A673 (cell line): ENCODE measurements at regions not wholly inside any gene's neighbourhood (a gene's known extent, or its start where the extent isn't known, plus 50 kb on each side); places are given as distances from the start of the nearest gene placed in this dataset.

Experiments
- BruUV-seq: library from RNA; stranded (reverse); fragments of 400-500 nt; replicated peaks from 2 replicates; lab custom pipeline; 2021; lab: Mats Ljungman, UMichigan
- CTCF ChIA-PET: fragments of 300-600 bp; sonication (Branson Sonifier 250); formaldehyde crosslinking; loops from one replicate; lab custom pipeline; 2022; ENCODE audit warnings: antibody characterized with exemption; lab: Charles Lee
- POLR2A ChIA-PET: fragments of 300-600 bp; sonication (Branson Sonifier 250); formaldehyde crosslinking; loops from one replicate; lab custom pipeline; 2022; ENCODE audit warnings: antibody characterized with exemption; ENCODE audit not compliant: low non-redundant PET; lab: Charles Lee
- DNase-seq: peaks from one replicate; pipeline ENCODE4 v3.0.0-alpha.2; 2015; ENCODE audit warnings: low spot score
- H3K27ac ChIP-seq: fragments of 200-600 bp; sonication (generic); 2 replicates; pipeline ENCODE4 v1.5.1; 2016; ENCODE audit warnings: mixed run types, low read depth, mild to moderate bottlenecking, mixed read lengths, antibody characterized with exemption, low read length; ENCODE audit not compliant: poor library complexity, severe bottlenecking
- H3K27me3 ChIP-seq: fragments of 200-600 bp; sonication (generic); replicated peaks from 2 replicates; pipeline ENCODE4 v1.6.1; 2017; ENCODE audit warnings: mixed run types, low read depth, mild to moderate bottlenecking, mixed read lengths, antibody characterized with exemption, low read length; ENCODE audit not compliant: insufficient read depth, poor library complexity
- H3K36me3 ChIP-seq: fragments of 200-600 bp; sonication (generic); 2 replicates; pipeline ENCODE4 v1.6.1; 2016; ENCODE audit warnings: mixed run types, mild to moderate bottlenecking, mixed read lengths, antibody characterized with exemption, low read length; ENCODE audit not compliant: insufficient read depth, poor library complexity, severe bottlenecking
- H3K4me1 ChIP-seq: fragments of 200-600 bp; sonication (generic); 2 replicates; pipeline ENCODE4 v1.6.1; 2017; ENCODE audit warnings: mixed run types, mild to moderate bottlenecking, mixed read lengths, antibody characterized with exemption, low read length; ENCODE audit not compliant: insufficient read depth, poor library complexity, severe bottlenecking
- H3K4me3 ChIP-seq: fragments of 200-600 bp; sonication (generic); 2 replicates; pipeline ENCODE4 v1.5.1; 2016; ENCODE audit warnings: low read depth, mixed run types, mild to moderate bottlenecking, mixed read lengths, low read length; ENCODE audit not compliant: poor library complexity, severe bottlenecking
- H3K9me3 ChIP-seq: fragments of 200-600 bp; sonication (generic); 2 replicates; pipeline ENCODE4 v1.6.1; 2016; ENCODE audit warnings: mixed run types, low read depth, mild to moderate bottlenecking, mixed read lengths, antibody characterized with exemption, low read length; ENCODE audit not compliant: poor library complexity, severe bottlenecking
- EZH2 ChIP-seq: fragments of 200-600 bp; sonication (generic); IDR thresholded peaks from 2 replicates; pipeline ENCODE4 v1.6.1; 2017; ENCODE audit warnings: borderline replicate concordance, low read depth, mild to moderate bottlenecking, mixed read lengths, antibody characterized with exemption, low read length; ENCODE audit not compliant: poor library complexity, severe bottlenecking
- intact Hi-C: fragments of 100-400 bp; cut with micrococcal nuclease; formaldehyde crosslinking; loops from one replicate; pipeline ENCODE4 v1.10.0; 2022; ENCODE audit not compliant: unreplicated experiment
- TF ChIP-seq, protein P1 (sequence below): fragments of 300-800, 200-600 bp; sonication (generic); conservative IDR thresholded peaks from 2 replicates; pipeline ENCODE4 v1.5.1; 2017; ENCODE audit warnings: low read depth, mild to moderate bottlenecking, antibody characterized with exemption, low read length, moderate library complexity, mixed read lengths

DNA sequence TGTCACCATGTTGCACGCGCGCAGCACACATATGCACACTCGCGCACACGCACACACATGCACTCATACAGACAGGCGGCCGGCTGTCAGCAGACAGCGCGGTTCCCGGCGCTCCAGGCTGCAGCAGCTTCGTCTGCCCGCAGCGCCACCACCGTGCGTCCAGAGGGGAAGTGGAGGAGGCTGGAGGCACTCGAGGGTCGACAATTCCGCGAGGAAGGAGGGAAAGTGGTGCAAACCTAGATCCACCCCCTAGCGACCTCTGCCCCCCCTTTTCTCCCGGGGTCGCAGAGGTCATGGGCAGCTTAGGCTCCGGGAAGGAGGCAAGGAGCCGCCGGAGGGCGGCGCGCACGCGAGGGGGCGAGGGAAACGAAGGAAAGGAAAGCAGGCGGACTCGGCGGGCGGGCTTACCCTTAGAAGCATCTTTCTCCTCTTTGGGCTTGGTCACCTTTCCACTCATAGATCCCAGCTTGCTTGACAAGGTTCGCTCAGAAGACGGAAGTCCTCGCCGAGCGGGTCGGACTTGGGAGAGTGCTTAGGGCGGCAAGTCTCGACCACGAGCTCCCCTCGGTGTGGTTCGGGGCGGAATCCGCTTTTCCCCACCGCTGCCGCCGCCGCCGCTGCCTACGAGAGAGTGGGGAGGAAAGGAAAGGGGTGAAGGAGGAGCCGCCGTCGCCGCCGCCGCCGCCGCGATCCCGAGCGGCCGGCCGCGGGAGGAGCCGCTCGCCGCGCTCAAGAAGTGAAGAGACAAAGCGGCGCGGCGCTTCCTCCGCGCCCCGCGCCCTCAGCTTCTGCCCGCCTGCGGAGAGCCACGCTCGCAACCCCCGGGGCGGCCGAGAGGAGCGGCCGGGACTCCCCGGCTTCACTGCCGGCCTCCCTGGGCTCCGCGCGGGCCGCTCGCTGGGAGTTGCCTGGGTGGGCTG lies 326.6 kb upstream of the F9 start:
- intact Hi-C loops, result loop anchor here (5.0 kb wide), 5 partner anchors 122 to 427 kb away; no protein-coding TSS in a partner anchor
- CTCF ChIA-PET, result no interaction called here
- peak overlapping the region; percentile 84 for H3K27ac ChIP-seq
- H3K9me3 ChIP-seq, result no peaks in the 10 kb centered on the region
- BruUV-seq, result no TSS peak
- peak; percentile 61 for DNase-seq
- H3K4me3 ChIP-seq, result peak overlapping the region; percentile 64
- no peaks in the 10 kb centered on the region for H3K4me1 ChIP-seq
- TF ChIP-seq EZH2, result no peak
- TF ChIP-seq, protein P1, sequence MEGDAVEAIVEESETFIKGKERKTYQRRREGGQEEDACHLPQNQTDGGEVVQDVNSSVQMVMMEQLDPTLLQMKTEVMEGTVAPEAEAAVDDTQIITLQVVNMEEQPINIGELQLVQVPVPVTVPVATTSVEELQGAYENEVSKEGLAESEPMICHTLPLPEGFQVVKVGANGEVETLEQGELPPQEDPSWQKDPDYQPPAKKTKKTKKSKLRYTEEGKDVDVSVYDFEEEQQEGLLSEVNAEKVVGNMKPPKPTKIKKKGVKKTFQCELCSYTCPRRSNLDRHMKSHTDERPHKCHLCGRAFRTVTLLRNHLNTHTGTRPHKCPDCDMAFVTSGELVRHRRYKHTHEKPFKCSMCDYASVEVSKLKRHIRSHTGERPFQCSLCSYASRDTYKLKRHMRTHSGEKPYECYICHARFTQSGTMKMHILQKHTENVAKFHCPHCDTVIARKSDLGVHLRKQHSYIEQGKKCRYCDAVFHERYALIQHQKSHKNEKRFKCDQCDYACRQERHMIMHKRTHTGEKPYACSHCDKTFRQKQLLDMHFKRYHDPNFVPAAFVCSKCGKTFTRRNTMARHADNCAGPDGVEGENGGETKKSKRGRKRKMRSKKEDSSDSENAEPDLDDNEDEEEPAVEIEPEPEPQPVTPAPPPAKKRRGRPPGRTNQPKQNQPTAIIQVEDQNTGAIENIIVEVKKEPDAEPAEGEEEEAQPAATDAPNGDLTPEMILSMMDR, result peak; percentile 39; the same call in 1 of the 2 replicates
- no peaks in the 10 kb centered on the region for H3K27me3 ChIP-seq
- no peaks in the 10 kb centered on the region for H3K36me3 ChIP-seq
- POLR2A ChIA-PET, result no interaction called here

DNA sequence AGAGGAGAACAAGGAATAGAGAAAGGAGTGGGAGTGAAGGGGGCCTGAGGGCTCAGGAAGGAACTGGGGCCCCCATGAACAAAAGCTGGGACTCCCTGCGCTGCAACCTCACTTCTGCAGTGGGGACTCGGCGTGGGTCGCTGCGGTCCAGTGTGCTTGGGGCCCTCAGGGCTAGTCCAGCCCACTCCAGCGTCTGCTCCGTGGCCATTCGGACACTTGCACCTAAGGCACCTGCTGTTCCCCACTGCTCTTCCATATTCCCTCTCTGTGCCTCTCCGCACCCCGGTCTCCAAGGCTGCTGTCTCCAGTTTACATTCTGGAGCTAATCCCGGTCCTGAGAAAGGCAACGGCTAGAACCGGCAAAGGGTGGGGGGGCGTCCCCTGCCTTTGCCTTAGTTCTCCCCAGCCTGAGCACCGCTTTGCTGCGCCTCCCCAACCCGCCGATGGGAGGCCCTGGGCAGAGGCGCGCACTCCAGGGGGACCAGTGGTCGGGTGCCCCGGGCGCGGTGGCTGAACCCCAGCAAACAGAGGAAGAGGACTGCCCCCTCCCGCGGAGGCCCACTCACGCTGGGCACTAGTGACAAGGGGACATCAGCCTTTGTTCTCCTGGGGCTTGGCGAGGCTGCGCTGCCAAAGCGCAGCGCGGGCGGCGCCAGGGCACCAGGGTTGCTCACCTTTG lies 327.7 kb upstream of the F9 start:
- intact Hi-C loops, result loop anchor here (5.0 kb wide), 5 partner anchors 121 to 426 kb away; no protein-coding TSS in a partner anchor
- ChIA-PET POLR2A (no interaction called here), CTCF (no interaction called here)
- Histone ChIP-seq H3K36me3 (no peaks in the 10 kb centered on the region), H3K27ac (no peak overlapping the region), H3K4me3 (peak overlapping the region; percentile 64), H3K9me3 (no peaks in the 10 kb centered on the region), H3K4me1 (no peaks in the 10 kb centered on the region), H3K27me3 (no peaks in the 10 kb centered on the region)
- DNase-seq, result peak; percentile 51
- no TSS peak for BruUV-seq
- no peak for TF ChIP-seq EZH2
- TF ChIP-seq, protein P1, result 0 out of 2 replicates have a peak, but pooled peaks have one; percentile 29

DNA sequence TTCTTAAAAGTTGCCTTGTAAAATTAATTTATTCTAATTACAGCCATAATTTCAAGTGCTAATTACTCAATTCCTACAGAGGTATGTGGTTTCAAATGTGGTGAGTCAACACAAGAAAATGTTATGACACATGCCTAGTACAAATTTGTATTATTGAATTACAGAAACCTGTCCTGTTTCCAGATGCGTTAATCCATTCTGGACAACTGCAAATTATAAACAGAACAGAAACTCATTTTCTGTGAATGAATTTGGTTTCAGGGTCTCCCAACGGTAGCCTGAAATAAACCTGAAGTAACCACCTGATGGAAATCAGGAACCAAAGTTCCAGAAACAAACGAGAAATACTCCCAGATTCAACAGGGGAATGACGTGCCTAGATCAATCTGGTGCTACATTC lies 328.6 kb upstream of the F9 start:
- H3K27ac ChIP-seq, result no peak overlapping the region
- no peaks in the 10 kb centered on the region for H3K36me3 ChIP-seq
- POLR2A ChIA-PET, result no interaction called here
- no peaks in the 10 kb centered on the region for H3K27me3 ChIP-seq
- TF ChIP-seq, protein P1, result no peak
- no peaks in the 10 kb centered on the region for H3K9me3 ChIP-seq
- H3K4me3 ChIP-seq, result peak overlapping the region; percentile 64
- CTCF ChIA-PET, result no interaction called here
- BruUV-seq, result TSS peak; percentile 15
- no peaks in the 10 kb centered on the region for H3K4me1 ChIP-seq
- peak; percentile 6 for DNase-seq
- intact Hi-C loops, result loop anchor here (5.0 kb wide), 5 partner anchors 120 to 425 kb away; no protein-coding TSS in a partner anchor
